SK-N-MC (cell line): ENCODE measurements at regions not wholly inside any gene's neighbourhood (a gene's known extent, or its start where the extent isn't known, plus 50 kb on each side); places are given as distances from the start of the nearest gene placed in this dataset.

ENCODE experiments used
- EZH2 ChIP-seq: fragments of 200-600 bp; sonication (generic); IDR thresholded peaks from one replicate; pipeline ENCODE4 v1.6.1; 2017; ENCODE audit warnings: antibody characterized with exemption
- POLR2AphosphoS5 ChIP-seq: IDR thresholded peaks from 2 replicates; pipeline ENCODE4 v1.6.1; 2012; ENCODE audit warnings: mild to moderate bottlenecking, low read depth, low read length, borderline replicate concordance

DNA sequence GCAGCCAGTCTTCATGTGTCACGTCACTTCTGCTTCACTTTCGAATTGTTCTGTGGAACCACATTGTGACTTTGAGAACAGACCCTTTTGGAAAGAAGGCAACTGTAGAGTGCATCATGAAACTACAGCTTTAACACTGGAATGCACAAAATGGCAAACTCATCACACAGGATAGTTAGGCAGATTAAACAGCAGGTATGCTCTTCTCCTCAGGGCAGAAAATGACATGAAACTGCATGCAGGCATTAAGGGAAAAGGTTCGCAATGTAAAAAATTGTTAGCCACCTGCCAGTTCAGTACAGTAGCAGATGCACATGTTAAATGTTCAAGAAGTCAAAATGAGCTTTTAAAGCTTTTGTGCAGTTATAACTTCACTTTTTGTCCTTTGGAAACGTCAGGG is 864.6 kb upstream of the IGFBP7 start:
- TF ChIP-seq EZH2 (no peak), POLR2AphosphoS5 (no peak)
